ENCODE measurements at regions not wholly inside any gene's neighbourhood (a gene's known extent, or its start where the extent isn't known, plus 50 kb on each side); places are given as distances from the start of the nearest gene placed in this dataset.

- no peak overlapping the region for H3K4me3 ChIP-seq
- no peaks in the 10 kb centered on the region for H3K4me1 ChIP-seq
- no peak for DNase-seq
- no peaks in the 10 kb centered on the region for H3K27me3 ChIP-seq
- no peaks in the 10 kb centered on the region for H3K9me3 ChIP-seq
- H3K27ac ChIP-seq: no peak overlapping the region
- TF ChIP-seq POLR2A (IDR thresholded peaks at IDR 0.05) (no peak), CTCF (IDR thresholded peaks at IDR 0.05) (no peak)
- no peaks in the 10 kb centered on the region for H3K36me3 ChIP-seq
These were observed 867.2 kb downstream of the CDH11 start for GRCh38 chr16:64254443-64255367.

GRCh38 chr16:64253525-64253924, 868.3 kb downstream of the CDH11 start:
- H3K27me3 ChIP-seq: no peaks in the 10 kb centered on the region
- H3K27ac ChIP-seq: no peak overlapping the region
- H3K4me1 ChIP-seq: no peaks in the 10 kb centered on the region
- H3K36me3 ChIP-seq: no peaks in the 10 kb centered on the region
- no peak for TF ChIP-seq POLR2A (IDR thresholded peaks at IDR 0.05)
- no peaks in the 10 kb centered on the region for H3K9me3 ChIP-seq
- DNase-seq: no peak
- no peak overlapping the region for H3K4me3 ChIP-seq

GRCh38 chr16:64253096-64253495, 868.8 kb downstream of the CDH11 start:
- H3K9me3 ChIP-seq: no peaks in the 10 kb centered on the region
- H3K27ac ChIP-seq: no peak overlapping the region
- no peak overlapping the region for H3K4me3 ChIP-seq
- no peaks in the 10 kb centered on the region for H3K36me3 ChIP-seq
- H3K27me3 ChIP-seq: no peaks in the 10 kb centered on the region
- no peaks in the 10 kb centered on the region for H3K4me1 ChIP-seq
- TF ChIP-seq CTCF (IDR thresholded peaks at IDR 0.05) (no peak), POLR2A (IDR thresholded peaks at IDR 0.05) (no peak)
- DNase-seq: no peak

GRCh38 chr16:64251742-64252141, 870.1 kb downstream of the CDH11 start:
- Histone ChIP-seq H3K9me3 (no peaks in the 10 kb centered on the region), H3K27me3 (no peaks in the 10 kb centered on the region), H3K4me1 (no peaks in the 10 kb centered on the region), H3K36me3 (no peaks in the 10 kb centered on the region), H3K4me3 (no peak overlapping the region), H3K27ac (no peak overlapping the region)
- DNase-seq: no peak
- TF ChIP-seq CTCF (IDR thresholded peaks at IDR 0.05) (no peak), POLR2A (IDR thresholded peaks at IDR 0.05) (no peak)

GRCh38 chr16:64250866-64251265, 871.0 kb downstream of the CDH11 start:
- Histone ChIP-seq H3K27ac (no peak overlapping the region), H3K9me3 (no peaks in the 10 kb centered on the region), H3K4me1 (no peaks in the 10 kb centered on the region), H3K27me3 (no peaks in the 10 kb centered on the region), H3K36me3 (no peaks in the 10 kb centered on the region), H3K4me3 (no peak overlapping the region)
- TF ChIP-seq POLR2A (IDR thresholded peaks at IDR 0.05): no peak
- no peak for TF ChIP-seq CTCF (IDR thresholded peaks at IDR 0.05)
- DNase-seq: no peak

- Histone ChIP-seq H3K27me3 (no peaks in the 10 kb centered on the region), H3K36me3 (no peaks in the 10 kb centered on the region), H3K4me1 (no peaks in the 10 kb centered on the region), H3K27ac (no peak overlapping the region), H3K4me3 (no peak overlapping the region), H3K9me3 (peaks cover 0 to 3% (median 0%) of the 10 kb centered on the region in 4 donors)
- TF ChIP-seq CTCF (IDR thresholded peaks at IDR 0.05) (no peak), POLR2A (IDR thresholded peaks at IDR 0.05) (no peak)
- no peak for DNase-seq
These were observed 879.4 kb downstream of the CDH11 start for GRCh38 chr16:64242492-64242891.
